ENCODE measurements at regions not wholly inside any gene's neighbourhood (a gene's known extent, or its start where the extent isn't known, plus 50 kb on each side); places are given as distances from the start of the nearest gene placed in this dataset.

DNA sequence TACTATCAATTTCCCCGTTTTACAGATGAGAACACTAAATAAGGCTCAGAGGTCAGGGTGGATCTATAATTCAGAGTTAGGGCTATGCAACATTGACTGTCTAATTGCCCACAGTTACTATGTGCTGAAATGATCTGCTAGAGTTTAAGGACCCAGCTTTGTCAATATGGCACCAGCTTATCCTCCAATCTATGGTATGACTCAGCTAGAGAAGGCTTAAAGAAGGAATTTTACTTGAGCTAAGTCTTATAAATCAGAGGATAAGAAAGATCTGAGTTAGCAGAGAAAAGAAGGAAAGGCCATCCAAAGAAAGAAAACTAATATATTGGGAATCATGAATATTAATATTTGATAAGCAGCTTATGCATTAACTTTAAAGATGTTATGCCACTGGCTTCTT, 78.1 kb downstream of the ASB9 start:
- DNase-seq: no peak
- H3K4me3 ChIP-seq: no peak overlapping the region
- no peaks in the 10 kb centered on the region for H3K4me1 ChIP-seq
- H3K36me3 ChIP-seq: no peaks in the 10 kb centered on the region
- TF ChIP-seq CTCF (IDR thresholded peaks at IDR 0.05) (no peak), POLR2AphosphoS5 (IDR thresholded peaks at IDR 0.05) (no peak), POLR2A (IDR thresholded peaks at IDR 0.05) (no peak), EP300 (IDR thresholded peaks at IDR 0.05) (no peak)
- H3K27me3 ChIP-seq: no peaks in the 10 kb centered on the region
- intact Hi-C loops (cut with DNase I; ENCODE audit: low total_unique reads): no loop called here
- WGBS, 5 donors: 61 to 96% (median 86%) methylated on average over 1 of the region's 1 CpG
- no peak overlapping the region for H3K27ac ChIP-seq
- no peaks in the 10 kb centered on the region for H3K9me3 ChIP-seq

DNA sequence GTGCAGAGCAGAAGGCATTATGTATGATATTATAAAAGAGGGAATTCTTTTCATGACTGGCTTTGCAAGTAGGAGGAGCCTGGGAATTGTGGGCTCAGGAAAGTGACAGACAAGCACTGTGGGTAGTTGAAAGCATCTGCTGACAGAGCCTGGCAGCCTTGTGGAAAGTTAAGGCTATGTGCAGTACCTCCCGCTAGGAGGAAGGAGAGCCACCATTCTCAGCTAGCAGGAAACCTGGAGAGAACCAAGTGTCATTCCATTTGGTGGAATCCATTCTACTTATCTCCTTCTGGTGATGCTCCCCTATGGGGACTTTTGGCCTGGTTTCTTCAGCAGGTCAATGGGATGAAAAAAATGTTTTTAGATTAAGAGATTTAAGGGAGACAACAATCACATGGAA, 81.8 kb downstream of the ASB9 start:
- intact Hi-C loops (cut with DNase I; ENCODE audit: low total_unique reads): no loop called here
- Histone ChIP-seq H3K9me3 (no peaks in the 10 kb centered on the region), H3K27ac (no peak overlapping the region), H3K4me1 (no peaks in the 10 kb centered on the region), H3K36me3 (no peaks in the 10 kb centered on the region), H3K27me3 (peaks cover 0 to 5% (median 0%) of the 10 kb centered on the region in 3 donors), H3K4me3 (no peak overlapping the region)
- WGBS, 5 donors: 67 to 100% (median 75%) methylated on average over 1 of the region's 1 CpG
- no peak for DNase-seq
- TF ChIP-seq POLR2AphosphoS5 (IDR thresholded peaks at IDR 0.05) (no peak), CTCF (IDR thresholded peaks at IDR 0.05) (no peak), EP300 (IDR thresholded peaks at IDR 0.05) (no peak), POLR2A (IDR thresholded peaks at IDR 0.05) (no peak)

GRCh38 chrX:15177316-15177715, 92.6 kb downstream of the ASB9 start:
- Histone ChIP-seq H3K27me3 (no peaks in the 10 kb centered on the region), H3K4me1 (no peaks in the 10 kb centered on the region), H3K9me3 (no peaks in the 10 kb centered on the region), H3K36me3 (no peaks in the 10 kb centered on the region), H3K4me3 (no peak overlapping the region), H3K27ac (no peak overlapping the region)
- 66 to 93% (median 79%) methylated on average over 3 of the region's 3 CpGs for WGBS, 5 donors
- no peak for DNase-seq
- no peak for TF ChIP-seq CTCF (IDR thresholded peaks at IDR 0.05)
- TF ChIP-seq POLR2A (IDR thresholded peaks at IDR 0.05): no peak
- no peak for TF ChIP-seq POLR2AphosphoS5 (IDR thresholded peaks at IDR 0.05)
- no peak for TF ChIP-seq EP300 (IDR thresholded peaks at IDR 0.05)
- intact Hi-C loops (cut with DNase I; ENCODE audit: low total_unique reads): no loop called here

DNA sequence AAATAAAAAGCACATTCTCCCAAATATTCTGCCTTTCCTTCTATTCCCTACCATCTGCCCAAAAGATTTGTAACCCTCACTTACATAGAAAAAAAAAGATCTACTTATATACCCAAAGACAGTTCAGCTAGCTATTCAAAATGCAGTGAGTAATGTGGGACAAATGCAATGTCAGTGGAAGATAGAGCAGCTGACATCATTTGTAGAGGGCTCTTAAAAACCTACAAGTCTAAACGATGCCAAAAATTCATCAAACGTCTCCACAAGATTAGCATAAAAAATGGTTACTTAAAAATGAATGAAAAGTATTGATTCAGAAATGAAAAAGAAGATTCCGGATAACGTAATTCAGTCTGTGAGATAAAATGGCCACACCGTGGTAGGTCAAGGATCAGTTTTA, 96.5 kb downstream of the ASB9 start:
- WGBS, 5 donors: 65 to 90% (median 75%) methylated on average over 5 of the region's 5 CpGs

More for the DNA sequence above, 96.5 kb downstream of the ASB9 start:
- Histone ChIP-seq H3K27ac (no peak overlapping the region), H3K4me1 (no peaks in the 10 kb centered on the region), H3K9me3 (no peaks in the 10 kb centered on the region), H3K4me3 (no peak overlapping the region), H3K36me3 (no peaks in the 10 kb centered on the region), H3K27me3 (peaks cover 0 to 17% (median 0%) of the 10 kb centered on the region in 3 donors)
- intact Hi-C loops (cut with DNase I; ENCODE audit: low total_unique reads): no loop called here
- TF ChIP-seq CTCF (IDR thresholded peaks at IDR 0.05) (no peak), EP300 (IDR thresholded peaks at IDR 0.05) (no peak), POLR2A (IDR thresholded peaks at IDR 0.05) (no peak), POLR2AphosphoS5 (IDR thresholded peaks at IDR 0.05) (no peak)
- DNase-seq: no peak

Measured in stomach (tissue), 8 donors.